T follicular helper cell (primary cell): ENCODE measurements at regions not wholly inside any gene's neighbourhood (a gene's known extent, or its start where the extent isn't known, plus 50 kb on each side); places are given as distances from the start of the nearest gene placed in this dataset.
"Not testable (repeated sequence)": the region's sequence is repeated elsewhere in the genome, so short reads cannot be mapped to it uniquely, and the experiment has no call there.

Source experiments
- DNase-seq: peaks from one replicate; pipeline ENCODE4 v3.0.0-alpha.2; 2020; ENCODE audit warnings: low read depth

DNA sequence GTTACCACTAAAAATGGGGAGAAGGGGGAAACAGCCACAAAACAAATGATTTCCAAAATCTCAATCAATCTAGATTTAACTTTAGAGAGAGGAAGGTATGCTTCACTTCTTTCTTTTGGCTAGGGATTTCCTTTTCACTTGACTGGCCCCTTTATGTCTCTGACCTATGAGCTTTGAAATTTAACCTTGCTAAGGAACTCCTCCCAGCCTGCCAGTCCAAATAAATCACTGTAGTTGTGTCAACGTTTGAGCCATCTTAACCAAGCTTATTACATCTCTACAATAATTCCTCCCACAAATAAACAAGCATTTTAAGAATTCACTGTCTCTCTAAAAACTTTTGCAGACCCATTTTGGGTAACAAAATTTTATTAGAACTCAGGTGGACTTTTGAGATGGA lies 315.5 kb upstream of the CELF2 start:
- no peak for DNase-seq

DNA sequence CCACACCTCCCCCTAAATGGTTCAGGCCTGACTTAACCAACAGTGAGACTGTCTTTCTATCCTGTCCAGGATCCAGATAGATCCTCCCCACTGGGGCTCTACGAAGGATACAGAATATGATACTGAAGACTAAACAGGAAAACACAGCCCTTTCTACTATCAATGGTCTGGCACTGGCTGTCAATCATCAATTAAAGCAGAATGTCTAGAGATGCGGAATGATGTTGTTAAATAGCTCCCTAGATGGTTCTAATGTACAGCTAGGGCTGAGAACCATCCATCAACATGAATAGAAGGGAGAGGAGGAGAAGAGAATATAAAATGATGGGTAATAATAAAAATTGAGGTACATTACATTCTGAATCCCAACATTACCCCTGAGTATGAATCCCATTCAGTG lies 314.3 kb upstream of the CELF2 start:
- DNase-seq, result no peak

DNA sequence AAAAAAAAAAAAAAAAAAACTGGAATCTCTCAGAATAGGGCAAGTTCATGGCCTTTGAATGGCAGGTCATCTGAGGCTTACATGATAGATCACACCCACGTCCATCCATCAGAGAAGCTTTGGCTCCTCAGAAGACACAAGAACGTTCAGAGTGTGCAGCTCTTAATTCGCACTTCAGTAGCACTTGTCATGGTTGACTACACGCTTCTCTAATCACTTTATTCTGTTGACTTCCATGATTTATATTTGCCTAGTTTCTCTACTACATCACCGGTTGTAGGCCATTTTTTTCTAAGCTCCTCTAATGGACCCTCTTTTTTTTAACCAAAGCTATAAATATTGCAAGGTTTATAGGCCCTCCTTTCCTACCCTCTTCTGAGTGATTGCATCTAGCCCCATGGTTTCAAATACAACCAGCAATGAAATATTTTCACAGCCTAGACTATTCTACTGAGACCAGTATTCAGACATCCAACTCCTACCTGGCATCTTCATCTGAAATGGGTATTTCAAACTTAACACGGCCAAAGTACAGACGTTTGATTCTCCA lies 305.4 kb upstream of the CELF2 start:
- DNase-seq, result no peak

DNA sequence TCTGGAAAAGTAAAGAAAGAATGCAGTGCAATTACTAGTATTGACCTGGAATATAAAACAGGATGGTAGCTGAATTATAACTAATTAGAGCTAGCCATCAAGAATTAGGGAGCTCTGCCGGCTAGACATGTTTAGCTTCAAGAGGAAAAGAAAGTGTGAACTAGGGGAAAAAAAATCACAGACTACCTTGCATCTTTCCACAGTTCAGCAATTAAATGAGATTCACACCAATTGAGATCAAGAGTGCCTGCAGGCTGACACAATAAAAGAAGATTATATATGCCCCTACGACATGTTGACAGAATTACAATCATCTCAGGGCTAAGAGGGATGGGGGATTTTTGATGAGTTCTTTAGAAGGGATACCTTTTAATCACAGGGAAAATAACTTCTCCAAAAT lies 303.3 kb upstream of the CELF2 start:
- DNase-seq, result no peak

DNA sequence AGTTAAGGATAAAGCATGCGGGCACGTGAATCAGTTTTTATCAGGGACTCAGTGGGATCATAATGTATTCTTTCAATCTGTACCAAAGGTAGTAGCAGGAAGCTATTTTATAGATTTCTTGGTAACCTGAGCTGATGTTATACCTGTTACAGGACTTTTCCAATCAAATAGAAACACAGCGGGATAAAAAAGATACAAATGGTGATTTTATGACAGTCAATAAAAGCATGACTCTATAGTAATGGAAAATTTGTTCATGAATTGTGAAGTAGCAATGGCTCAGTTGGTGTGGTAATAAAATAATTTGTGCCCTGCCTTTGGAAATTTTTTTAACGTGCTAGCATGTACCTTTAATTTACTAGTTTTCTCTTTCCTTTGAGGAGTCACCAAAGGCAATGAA lies 300.7 kb upstream of the CELF2 start:
- no peak for DNase-seq

DNA sequence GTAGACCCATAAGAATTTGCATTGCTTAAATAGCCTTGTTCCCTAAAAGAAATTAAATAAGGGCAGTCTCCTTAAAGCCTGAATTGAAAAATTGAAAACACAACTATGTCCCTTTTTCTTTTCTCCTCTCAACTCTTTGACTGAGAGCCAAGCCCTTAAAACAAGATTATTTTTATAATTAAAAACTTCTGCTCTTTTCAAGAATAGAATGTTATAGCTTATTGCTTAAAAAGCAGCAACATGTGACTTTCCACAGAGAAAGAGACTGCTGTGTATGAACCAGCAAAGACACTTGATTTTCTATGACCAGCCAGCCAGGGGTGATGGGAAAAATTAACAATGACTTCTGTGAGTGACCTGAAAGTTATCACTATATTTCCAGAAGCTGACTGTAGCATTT lies 295.2 kb upstream of the CELF2 start:
- no peak for DNase-seq

DNA sequence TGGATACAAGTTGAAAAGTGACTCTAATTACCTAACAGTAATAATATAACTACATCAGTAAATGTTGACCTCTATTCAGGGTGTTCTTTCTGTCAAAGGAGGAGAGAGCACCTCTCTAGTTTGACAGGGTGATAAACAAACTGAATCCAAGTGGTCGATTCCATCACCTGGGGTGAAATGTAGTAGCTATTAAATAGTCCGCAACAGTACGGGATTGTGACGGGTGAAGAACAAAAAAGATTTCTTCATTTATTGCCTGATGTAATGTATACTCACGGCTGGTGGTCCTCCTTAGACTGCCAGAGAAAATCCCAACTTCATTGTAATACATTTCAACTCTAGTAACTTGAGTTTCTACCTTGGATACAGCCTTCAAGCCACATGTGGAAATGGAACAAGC lies 292.5 kb upstream of the CELF2 start:
- DNase-seq, result no peak

DNA sequence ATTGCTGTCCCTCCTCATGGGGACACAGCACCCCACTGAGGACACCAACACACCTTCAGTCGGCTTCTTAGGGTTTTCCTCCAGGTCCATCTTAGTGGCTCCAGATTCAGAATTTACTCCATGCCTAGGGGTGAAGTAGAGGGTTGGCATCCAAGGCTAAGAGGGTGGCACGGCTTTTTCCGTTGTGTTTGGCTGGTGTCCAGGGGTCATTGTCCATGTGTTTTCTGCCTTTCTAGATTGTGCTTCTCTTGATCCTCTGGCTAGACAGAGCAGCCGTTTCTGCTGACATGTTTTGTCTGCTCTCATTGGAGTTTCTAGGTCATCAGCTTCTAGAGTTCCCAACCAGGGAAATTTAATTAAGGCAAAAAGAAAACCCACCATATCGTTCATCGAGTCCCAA lies 291.6 kb upstream of the CELF2 start:
- DNase-seq, result no peak

DNA sequence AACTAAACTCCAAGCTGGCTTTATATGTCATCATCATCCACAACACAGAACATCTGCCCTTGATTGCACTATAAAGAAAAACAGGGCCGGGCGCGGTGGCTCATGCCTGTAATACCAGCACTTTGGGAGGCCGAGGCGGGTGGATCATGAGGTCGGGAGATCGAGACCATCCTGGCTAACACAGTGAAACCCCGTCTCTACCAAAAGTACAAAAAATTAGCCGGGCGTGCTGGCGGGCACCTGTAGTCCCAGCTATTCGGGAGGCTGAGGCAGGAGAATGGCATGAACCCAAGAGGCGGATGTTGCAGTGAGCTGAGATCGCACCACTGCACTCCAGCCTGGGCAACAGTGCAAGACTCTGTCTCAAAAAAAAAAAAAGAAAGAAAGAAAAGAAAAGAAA lies 290.3 kb upstream of the CELF2 start:
- DNase-seq, result not testable (repeated sequence)

DNA sequence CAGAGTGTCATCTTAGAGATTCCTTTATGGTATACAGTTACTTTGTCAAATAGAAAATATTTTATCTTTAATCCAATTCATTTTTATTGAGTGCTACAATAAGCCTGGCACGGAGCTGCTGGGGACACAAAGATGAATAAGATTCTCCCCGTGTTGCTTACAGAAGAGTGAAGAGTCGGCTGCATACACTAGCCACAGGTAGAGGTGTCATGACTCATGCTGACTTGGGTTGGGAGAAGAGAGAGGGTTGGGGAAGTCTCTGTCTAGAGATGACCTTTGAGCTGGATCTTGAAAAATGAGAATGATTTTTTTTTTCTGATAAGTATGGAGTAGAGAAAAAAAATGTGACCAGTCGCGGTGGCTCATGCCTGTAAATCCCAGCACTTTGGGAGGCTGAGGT lies 289.9 kb upstream of the CELF2 start:
- no peak for DNase-seq

DNA sequence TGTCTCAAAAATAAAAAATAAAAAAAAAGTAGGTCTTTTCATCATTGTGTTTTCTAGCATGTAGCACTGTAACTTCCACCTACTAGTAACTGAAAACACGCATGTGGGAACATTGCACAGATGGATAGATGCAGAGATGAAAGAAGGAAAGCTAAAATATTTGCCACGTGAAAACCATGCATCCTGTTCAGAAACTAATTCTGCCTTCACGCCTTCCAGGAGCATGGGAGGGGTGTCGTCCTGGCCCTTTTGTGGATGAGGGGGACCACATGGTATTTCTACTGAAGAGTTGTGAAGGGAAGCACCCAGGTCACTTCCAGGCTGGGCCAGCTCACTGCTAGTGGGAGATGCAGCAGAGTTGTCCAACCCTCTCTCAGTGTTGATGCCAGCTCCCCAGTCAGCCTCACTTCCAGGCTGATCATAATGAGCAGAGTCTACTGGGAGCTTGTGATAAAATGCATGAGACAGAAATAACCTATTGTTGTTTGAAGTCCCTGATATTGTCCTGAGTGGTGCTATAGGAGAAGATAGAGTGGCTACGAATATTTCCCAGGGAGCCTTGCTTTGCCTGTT lies 287.1 kb upstream of the CELF2 start:
- no peak for DNase-seq

DNA sequence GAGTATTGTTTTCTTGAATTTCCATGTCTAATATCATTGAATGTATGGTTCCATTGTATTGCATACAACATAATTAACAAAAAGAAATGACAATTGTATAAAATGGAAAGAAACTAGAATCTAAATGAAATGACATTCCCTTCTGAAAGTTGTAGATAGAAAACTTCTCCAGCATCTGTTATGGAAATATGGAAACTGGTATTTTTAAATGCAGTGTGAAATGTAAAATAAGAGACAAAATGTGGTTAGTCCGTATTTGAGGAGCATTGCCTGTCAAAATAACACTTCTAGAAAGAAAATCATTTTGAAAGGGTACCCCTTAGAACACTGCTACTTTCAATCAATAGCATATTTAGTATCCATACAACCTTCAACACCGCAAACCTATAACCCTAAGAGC lies 286.3 kb upstream of the CELF2 start:
- no peak for DNase-seq

DNA sequence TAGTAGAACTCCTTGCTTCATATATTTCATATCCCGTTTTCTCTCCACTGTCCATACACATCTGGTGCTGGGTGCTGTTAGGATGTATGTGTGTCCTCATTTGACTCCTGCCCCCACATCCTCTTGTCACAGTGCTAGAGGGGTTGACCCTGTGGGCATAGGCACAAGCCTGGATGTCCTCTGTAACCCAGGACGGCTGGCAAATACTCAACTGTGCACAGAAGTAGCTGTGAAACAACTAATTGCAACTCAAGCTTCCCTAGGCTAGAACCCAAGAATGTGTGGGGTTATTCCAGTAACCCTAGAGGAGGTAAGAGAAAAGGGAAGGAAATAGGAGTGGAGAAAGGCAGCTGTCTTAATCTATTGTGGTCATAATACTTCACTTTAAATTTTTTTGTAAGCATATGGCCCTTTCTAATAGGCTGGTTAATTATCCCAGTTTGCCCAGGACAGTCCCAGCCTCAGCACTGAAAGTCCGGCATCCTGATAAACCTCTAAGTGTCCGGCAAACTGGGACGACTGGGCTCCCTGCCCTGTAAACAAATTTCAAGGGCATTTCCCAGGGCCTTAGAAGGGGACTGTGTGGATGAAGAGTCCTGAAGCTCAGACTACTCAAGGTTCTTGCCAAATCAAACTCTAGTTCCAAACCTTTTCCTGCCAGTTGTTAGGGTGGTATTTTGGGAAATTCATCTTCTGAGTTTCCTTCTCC lies 283.2 kb upstream of the CELF2 start:
- no peak for DNase-seq

DNA sequence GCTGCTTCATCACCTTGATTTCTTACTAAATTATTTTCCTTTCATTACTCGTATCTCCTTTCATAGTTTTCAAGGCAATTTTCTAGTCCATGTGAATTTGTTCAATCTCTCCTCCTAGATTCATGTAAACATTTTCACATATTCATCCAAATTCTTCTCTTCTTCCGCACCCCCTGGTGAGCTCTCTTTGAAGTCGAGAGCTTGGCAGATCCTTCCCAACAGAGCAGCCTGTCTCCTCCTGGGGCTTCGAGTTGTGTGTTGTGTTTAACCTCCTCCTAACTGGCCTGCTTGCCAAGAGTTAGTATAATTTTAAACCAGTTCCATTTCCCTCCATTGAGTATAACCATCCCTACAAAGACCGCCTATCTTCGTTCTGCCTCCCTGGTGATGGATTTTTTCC lies 272.4 kb upstream of the CELF2 start:
- DNase-seq, result no peak

DNA sequence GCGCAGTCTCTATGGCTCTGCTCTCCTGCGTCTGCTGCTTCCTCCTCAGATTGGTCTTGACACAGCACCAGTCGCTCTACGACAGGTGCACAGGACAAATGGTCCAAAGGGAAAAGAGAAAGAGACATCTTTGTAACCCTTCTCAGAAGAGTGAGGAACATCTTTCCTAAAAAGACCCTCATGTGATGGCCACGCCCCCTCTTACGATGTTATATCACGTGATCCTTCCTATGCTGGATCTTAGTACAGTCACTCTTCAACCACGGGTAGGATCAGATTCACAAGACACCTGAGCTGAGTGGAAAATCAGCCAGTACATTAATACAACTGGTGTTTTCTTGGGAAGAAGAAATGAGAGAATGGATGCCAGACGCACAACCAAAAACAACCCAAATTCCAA lies 262.2 kb upstream of the CELF2 start:
- no peak for DNase-seq

DNA sequence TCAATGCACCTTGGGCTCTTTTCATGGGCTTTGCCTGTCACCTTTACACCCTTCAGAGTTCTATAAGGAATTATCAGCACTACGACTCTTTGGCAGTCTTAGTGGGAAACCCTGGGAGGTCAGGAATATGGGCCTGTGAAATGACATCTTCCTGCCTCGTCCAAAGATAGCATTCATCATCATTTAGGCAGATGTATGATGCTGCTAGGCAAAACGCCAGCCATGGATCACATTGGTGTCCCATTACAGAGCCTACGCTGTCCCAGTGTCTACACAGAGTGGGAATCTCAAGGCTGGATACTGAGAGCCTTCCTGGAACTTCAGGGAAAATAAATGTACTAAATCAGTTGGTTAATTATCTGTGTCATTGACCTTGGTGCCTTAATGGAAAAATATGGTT lies 259.4 kb upstream of the CELF2 start:
- no peak for DNase-seq

DNA sequence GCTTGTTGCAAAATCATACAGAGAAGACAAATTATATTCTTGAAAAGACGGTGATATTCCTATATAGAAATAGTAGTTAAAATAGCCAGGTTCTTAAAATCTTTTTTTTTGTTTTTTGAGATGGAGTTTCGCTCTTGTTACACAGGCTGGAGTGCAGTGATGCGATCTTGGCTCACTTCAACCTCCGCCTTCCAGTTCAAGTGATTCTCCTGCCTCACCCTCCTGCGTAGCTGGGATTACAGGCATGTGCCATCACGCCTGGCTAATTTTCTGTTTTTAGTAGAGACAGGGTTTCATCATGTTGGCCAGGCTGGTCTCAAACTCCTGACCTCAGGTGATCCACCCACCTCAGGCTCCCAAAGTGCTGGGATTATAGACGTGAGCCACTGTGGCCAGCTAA lies 257.9 kb upstream of the CELF2 start:
- DNase-seq, result not testable (repeated sequence)

DNA sequence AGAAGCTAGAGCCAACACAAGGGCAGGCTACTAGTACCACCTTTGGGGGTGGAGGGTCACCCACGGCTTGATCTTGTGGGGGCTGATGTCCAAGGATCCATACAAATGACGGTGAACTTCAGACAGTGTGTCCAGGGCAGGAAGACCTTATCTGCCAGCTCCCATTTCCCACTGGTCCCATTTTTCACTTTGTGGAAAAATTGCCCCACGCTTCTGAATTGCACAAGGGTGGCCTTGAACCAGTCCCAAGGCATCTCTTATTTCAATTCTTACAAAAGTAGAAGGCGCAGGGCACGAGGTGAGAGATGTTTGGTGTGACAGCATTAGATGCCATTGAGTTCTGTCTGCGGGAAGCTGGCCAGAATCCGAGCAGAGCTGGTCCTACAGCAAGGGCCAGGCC lies 252.7 kb upstream of the CELF2 start:
- no peak for DNase-seq

DNA sequence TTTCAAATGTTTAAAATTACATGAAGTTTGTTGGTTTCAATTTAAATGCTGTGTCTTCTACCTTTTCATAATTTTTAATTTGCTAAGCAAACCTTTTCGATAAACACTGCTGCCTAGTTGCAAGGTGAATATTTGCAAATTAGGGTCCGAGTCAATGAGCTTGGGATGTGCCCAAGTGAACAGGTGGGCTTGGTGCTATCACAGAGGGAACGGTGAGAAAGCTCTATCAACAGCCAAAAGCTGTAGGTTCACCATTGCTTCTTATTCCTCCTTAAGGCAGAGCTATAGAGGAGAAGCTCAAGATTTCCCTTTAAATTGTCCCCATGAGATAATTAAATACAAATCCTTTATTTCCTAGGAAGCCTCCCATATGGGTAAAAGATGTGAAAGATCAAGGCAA lies 245.3 kb upstream of the CELF2 start:
- no peak for DNase-seq

DNA sequence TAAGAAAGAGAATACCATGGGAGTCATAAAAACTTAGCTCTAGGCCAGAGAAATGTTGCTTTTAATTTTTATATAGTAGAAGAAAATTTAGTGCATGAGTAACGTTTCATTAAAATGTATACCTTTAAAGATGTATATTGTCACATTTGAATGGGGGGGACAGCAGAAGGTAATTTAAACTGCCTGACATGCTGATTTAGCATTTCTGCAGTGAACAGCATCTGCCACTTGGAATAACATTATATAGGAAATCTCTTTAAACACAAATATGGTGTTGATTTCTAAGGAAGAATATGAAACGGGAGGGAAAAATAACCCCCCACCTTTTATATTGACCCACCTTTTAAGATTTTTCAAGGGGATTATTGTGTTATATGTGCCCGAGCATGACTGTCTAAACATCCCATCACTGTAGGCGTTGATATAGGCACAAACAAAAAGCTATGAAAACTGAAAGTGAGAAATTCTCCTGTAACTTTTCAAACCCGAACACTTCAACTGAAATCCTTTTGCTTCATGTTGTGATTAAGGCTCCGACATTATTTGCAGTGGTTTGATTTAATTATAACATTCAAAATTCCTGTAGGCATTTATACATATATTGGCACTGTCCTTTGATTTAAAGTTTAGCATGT lies 244.7 kb upstream of the CELF2 start:
- DNase-seq, result no peak

DNA sequence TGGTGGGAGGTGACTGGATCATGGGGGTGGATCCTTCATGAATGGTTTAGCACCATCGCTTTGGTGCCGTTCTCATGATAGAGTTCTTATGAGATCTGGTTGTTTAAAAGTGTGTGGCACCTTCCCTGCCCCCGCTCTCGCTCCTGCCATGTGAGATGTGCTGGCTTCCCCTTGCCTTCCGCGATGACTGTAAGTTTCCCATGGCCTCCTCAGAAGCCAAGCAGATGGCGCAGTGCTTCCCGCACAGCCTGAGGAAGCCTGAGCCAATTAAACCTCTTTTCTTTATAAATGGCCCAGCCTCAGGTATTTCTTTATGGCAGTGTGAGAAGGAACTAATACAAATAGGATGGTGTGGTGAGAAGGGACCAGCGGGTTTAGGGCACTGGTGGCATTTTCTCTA lies 243.3 kb upstream of the CELF2 start:
- no peak for DNase-seq

DNA sequence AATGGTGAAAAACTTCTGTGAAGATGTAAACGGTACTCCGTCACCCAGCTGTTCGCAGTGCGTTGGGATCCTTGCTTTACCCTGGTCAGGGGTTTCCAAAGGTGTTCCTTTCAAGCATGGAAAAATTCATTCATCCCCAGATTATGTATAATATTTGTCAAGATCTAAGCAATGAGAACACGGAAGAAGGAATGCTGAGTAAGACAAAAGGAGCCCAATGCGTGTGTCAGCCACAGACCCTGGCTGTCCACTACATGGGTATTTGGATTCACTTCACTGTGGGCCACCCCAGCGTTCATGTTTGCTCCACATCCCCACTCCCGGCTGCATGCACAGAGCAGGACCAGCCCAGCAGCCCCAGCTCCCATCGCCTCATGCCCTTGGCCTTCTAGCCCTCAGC lies 241.3 kb upstream of the CELF2 start:
- DNase-seq, result no peak

DNA sequence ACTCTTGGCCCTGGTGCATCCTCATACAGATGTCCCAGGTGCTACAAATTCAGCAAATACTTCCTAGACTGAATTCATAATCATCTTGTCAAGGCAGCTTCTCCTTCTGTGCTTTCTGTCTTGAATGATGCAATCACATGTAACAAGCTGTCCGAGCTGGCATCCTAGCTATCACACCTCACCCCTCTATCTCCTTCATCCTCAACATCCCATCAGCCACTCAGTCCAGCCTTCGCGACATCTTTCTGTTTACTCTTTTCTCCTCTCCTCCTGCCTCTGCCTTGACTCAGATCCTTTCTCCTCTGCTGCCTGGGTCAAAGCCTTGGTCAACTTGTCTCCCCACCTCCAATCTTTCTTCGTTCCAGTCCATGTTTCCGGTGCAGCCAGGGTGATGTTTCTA lies 240.4 kb upstream of the CELF2 start:
- DNase-seq, result no peak

DNA sequence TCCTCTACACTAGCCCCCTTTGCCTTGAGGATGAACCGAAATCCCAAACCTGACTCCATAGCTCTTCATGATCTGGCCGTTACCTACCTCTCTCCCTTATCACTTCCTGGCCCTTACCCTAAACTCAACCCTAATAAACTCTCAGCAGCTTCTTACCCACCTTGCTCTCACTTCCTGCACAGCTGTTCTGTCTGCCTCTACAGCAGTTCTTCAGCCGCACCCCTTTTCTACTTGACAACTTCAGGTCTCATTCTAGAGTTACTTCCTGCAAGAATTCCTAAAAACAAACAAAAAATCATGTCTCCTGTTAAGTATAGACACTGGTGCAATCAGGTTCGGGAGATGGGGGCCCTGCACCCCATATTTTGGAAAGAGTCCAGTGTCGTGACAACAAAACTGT lies 239.9 kb upstream of the CELF2 start:
- DNase-seq, result no peak
